GF-D8 (cell line): ENCODE measurements at regions not wholly inside any gene's neighbourhood (a gene's known extent, or its start where the extent isn't known, plus 50 kb on each side); places are given as distances from the start of the nearest gene placed in this dataset.
"Not testable (repeated sequence)": the region's sequence is repeated elsewhere in the genome, so short reads cannot be mapped to it uniquely, and the experiment has no call there.

ENCODE experiments used
- DNase-seq: peaks from one replicate; lab custom pipeline; 2025; lab: John Stamatoyannopoulos, UW

- DNase-seq = no peak
Observed at GRCh38 chr22:22810018-22810427, 77.6 kb upstream of the IGLL5 start.

GRCh38 chr22:22810471-22810870, 77.1 kb upstream of the IGLL5 start:
- no peak for DNase-seq

- no peak for DNase-seq
Observed at GRCh38 chr22:22811016-22812009, 76.3 kb upstream of the IGLL5 start.

GRCh38 chr22:22812031-22812905, 75.3 kb upstream of the IGLL5 start:
- DNase-seq = no peak

- DNase-seq = no peak
Observed at GRCh38 chr22:22813126-22814075, 74.2 kb upstream of the IGLL5 start.

- no peak for DNase-seq
Observed at GRCh38 chr22:22814666-22815396, 72.8 kb upstream of the IGLL5 start.

GRCh38 chr22:22815397-22816170, 72.0 kb upstream of the IGLL5 start:
- no peak for DNase-seq

GRCh38 chr22:22816171-22816514, 71.5 kb upstream of the IGLL5 start:
- no peak for DNase-seq

GRCh38 chr22:22816766-22817410, 70.7 kb upstream of the IGLL5 start:
- DNase-seq = no peak

GRCh38 chr22:22817468-22818201, 70.0 kb upstream of the IGLL5 start:
- DNase-seq = no peak

- no peak for DNase-seq
Observed at GRCh38 chr22:22818202-22818538, 69.4 kb upstream of the IGLL5 start.

- no peak for DNase-seq
Observed at GRCh38 chr22:22818861-22819855, 68.5 kb upstream of the IGLL5 start.

GRCh38 chr22:22820076-22820475, 67.5 kb upstream of the IGLL5 start:
- no peak for DNase-seq

- no peak for DNase-seq
Observed at GRCh38 chr22:22820626-22821025, 67.0 kb upstream of the IGLL5 start.

GRCh38 chr22:22821340-22821739, 66.3 kb upstream of the IGLL5 start:
- DNase-seq = no peak

- no peak for DNase-seq
Observed at GRCh38 chr22:22822106-22822505, 65.5 kb upstream of the IGLL5 start.

- not testable (repeated sequence) for DNase-seq
Observed at GRCh38 chr22:22822553-22822952, 65.1 kb upstream of the IGLL5 start.
